Ammon's horn (tissue), 1 donor: ENCODE measurements at regions not wholly inside any gene's neighbourhood (a gene's known extent, or its start where the extent isn't known, plus 50 kb on each side); places are given as distances from the start of the nearest gene placed in this dataset.

Experiments used
- DNase-seq: peaks from one replicate; pipeline ENCODE4 v3.0.0-alpha.2; 2016; ENCODE audit warnings: low spot score

DNA sequence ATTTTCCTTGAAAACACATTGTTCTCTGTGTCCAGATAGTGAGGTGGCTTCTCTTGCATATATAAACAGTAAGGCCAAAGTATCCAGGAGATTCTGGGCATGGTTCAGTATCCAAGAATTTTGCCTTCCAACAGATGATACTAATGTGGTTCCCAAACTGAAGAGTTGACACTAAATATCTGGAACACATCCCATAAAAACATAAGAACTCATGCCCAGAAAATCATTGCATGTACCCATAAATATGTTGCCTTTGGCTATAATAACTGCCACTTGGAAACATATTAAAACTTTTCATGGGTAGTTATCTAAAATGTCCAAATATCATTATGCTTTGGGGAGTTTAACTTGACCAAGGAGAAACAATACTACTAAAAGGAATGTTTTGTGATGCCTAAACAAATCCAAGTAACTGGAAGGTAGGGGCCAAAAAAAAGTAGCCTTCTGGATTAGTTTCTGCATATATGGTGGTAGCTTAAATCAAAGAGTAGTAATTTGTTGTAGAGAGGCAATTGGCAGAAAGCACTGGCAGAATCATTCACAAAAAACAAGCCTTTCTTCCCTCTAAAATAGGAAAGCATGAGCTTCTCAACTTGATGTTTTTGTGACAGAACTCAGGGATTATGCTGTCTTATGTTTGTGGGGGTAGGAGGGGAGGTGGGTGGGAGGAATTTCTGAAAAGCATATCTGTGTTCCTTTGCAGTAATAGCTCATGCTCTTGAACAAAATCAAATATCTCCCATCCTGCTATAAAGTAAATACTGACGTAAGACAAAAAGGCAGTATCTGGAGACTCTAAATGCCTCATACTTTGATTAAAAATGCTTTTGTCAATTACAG is 753.9 kb downstream of the TUSC7 start:
- peak; percentile 15 for DNase-seq

- DNase-seq, result no peak
These were observed 762.3 kb downstream of the TUSC7 start for GRCh38 chr3:117471831-117472230.

DNA sequence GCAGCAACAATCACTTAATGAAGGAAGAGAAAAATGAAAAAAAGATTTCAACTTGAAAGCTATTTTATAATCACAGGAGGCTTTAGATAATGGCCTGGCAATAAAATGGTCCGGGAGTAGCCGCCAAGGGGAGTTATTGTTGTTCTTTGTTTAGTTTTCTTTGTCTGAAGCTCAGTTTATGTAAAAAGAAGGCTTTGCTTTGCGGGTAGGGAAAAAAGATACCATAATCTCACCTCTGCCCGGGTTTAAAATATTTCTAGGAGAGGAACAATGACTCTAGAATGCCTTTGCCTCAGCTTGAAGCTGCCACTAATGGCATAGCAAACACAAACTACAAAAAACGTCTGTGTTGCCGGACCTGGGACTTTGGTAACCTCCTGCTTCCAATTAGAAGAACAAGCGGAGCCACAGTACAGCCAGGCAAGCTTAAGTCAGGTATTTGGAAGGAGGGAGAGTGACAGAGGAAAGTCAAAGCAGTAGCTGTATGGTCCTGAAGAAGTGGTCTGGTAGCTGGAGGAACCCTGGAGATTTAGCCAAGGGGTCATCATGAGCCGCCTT is 764.5 kb downstream of the TUSC7 start:
- no peak for DNase-seq

- DNase-seq, result no peak
These were observed 767.0 kb downstream of the TUSC7 start for GRCh38 chr3:117476572-117476971.

DNA sequence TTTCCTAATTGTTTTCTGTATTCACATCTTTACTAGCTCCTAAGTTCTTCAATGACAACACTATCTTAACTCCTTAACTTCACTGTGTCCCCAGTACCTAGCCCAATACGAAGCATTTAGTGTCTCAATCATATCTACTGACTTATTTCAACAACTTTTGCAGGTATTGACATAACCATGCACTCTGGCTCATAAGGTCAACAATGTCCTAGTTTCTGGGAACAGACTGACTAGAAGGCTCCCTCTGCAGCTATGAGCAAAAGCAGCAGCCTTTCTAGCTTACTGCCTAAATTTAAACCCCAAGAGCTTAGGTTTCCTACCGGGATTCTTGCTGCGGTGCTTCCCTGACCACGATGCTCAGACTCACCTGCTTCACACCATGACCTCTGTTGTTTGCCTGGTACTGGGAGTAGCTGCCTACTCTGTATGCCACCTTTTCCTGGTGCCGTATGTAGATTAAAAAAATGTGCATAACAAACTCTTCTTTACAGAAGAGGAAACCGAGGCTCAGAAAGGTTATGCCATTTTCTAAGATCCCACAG is 767.7 kb downstream of the TUSC7 start:
- DNase-seq, result no peak

- DNase-seq, result no peak
These were observed 769.5 kb downstream of the TUSC7 start for GRCh38 chr3:117479095-117479494.

DNA sequence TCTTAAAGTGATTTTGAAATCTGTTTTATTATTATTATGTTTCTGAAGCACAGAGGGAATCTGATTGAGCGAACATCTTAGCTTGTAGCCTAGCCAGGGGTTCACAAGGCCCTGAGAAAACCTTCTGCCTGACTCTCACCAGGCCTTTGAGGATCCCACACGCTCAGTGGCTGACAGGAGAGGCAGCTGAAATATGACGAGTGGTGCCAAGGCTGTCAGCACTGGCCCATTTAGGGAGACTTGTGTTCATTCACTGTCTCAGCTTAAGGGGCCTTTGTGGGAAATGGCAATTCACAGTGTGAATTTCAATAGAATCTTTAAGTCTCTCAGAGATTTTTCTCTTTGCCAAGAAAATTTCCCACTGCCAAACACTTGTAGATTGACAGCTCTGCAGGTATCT is 770.9 kb downstream of the TUSC7 start:
- DNase-seq, result peak; percentile 23

- DNase-seq, result no peak
These were observed 771.4 kb downstream of the TUSC7 start for GRCh38 chr3:117480972-117481371.

DNA sequence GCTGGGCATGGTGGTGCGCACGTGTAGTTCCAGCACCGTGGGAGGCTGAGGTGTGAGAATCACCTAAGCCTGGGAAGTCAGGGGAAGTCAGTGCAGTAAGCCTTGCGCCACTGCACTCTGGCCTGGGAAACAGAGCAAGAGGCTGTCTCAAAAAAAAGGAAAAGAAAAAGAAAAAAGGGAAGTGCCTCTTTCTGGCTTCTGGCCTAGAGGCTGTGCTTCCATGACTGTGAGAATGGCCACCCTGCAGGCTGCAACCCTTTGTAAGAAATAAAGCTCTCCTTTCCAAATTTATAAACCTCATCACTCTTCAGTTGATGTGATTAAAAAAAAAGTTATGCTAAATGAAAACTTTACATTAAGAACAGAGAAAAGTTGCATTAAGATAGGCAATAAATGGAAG is 774.3 kb downstream of the TUSC7 start:
- no peak for DNase-seq

GRCh38 chr3:117485841-117486240 is 776.3 kb downstream of the TUSC7 start:
- DNase-seq, result no peak

DNA sequence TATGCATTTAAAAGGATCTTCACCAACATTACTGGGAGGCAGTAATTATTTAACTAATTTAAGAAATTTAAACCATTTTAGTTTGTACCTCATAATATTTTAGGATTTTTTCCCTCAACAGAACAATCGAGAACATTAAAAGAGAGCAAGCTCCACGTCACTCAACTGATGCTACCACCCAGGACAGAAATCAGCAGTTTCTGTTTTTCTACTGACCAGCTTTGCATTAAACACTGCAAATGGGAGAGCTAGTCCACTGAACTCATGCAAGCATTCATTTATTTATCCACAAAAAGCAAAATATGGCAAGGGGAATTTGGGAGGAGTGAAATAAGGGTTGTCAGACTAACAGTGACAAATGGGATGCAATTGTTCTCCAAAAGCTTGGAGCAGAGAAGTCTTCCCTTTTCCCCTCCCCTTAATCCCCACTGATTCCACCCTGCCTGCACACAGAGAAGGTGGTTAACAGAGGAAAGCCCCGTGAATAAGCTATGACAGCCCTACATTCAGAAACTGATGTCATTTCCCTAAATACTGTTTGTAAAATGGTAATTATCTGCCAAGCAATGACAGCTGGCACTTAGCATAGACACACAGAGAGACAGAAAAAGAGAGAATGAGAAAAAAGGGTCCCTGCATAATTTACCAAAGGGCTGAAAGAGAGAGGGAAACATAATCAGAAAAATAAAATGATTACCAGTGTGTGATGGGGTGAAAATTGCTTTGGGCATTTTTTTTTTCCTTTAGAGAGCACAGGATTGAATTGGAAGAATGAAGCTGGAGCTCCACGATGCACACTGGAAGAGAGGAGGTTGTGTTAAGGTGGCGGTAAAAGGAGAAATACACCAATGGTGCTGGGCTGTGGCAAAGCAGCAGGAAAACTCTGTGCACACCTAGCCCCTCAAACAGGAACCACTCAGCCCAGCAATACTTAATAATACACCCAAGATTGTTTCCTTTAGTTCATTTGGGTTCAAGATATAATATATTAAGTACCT is 777.4 kb downstream of the TUSC7 start:
- DNase-seq, result peak; percentile 23

DNA sequence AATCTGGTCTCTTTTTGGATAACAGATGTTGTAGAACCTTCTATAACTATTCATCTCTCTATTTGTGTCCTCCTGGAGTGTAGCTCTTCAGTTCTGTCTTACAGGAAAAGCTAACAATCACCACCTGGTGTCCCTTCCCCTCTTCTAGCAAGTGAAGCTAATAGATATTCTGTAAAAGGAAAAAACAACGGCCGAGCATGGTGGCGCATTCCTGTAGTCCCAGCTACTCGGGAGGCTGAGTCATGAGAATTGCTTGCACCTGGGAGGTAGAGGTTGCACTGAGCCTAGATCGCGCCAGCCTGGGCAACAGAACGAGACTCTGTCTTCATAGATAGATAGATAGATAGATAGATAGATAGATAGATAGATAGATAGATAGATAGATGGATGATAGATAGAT is 779.4 kb downstream of the TUSC7 start:
- DNase-seq, result no peak

DNA sequence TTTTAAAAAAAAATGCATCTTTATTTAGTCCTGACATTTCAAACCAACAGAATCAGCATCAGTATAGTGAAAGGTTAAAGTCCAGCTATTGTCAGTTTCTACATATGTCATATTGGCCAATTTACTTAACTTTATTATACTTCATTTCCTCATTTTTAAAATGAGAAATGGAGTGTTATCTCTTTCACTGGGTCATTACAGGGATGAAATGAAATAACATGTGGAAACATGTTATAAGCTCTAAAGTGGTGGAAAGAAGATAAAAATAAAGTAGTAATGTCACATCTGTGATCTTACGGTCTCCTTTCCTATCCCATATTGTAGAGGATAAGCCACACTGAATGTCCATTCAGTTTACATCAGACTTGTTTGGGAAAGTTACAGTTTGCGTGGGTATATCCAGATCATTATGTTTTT is 780.1 kb downstream of the TUSC7 start:
- no peak for DNase-seq

DNA sequence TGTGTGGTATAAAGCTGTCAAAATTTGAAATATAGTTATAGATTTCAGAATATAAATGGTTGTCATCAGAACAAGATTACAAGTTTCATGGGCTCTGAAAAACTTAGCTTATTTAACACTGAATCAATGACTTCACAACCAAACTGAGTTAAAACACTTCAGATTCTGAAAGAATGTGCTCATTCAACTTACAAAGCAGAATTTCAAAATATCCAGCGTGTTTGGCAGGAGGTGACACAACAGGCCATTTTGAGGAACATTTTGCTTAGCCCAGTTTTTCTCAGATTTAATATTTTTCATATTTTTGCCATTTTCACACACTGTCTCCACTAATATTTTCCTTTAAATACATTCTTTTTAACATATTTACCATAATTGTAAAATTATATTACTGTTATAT is 781.1 kb downstream of the TUSC7 start:
- DNase-seq, result no peak

GRCh38 chr3:117495620-117496019 is 786.0 kb downstream of the TUSC7 start:
- no peak for DNase-seq

DNA sequence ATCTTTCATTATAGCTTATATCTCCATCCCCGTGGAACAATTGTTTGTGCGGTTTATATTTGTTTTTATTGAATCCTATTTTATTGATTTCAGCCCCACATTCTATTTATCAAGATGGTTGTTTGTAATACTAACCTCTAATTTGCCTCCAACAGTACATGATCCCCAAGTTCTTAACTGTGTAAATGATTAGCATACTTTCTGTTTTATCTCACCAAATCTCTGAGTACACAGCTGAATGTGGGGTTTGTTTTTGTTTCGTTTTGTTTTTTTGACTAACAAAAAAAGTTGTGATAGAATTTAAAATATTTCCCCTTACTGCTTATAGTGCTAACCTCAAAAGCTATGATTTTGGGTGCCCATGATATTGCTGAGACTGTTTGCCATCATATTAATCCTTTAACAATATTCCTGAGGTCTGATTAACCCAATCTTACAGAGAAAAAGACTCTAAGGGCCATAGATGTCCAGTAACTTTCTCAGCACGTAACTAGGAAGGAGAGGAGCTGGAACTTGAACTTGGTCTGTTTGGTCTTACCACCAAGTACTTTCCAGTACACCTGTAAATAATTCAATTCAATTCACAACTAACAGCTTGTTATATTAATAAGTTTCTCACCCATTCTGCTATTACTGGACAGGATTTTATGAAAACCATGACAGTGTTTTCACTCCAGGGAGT is 789.8 kb downstream of the TUSC7 start:
- no peak for DNase-seq

DNA sequence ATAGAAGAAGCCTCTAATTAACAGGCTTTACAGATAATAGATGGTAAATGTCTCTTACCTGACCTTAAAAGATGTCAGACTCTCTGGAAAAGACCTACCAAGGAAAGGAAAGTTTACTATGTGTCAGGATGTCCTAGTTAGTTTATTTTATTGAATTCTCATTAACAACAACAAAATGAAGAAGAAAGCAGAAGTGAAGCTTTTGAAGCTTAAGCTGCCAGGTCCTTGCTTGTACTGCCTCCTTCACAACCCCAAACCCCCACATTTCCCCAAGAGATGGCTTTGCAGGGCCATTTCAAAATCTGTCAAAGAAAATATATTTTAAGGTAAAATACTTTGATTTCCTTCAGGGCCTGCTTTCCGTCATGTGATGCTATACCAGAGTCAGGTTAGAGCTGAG is 798.4 kb downstream of the TUSC7 start:
- no peak for DNase-seq

GRCh38 chr3:117509858-117510257 is 800.3 kb downstream of the TUSC7 start:
- no peak for DNase-seq

- DNase-seq, result no peak
These were observed 800.8 kb downstream of the TUSC7 start for GRCh38 chr3:117510396-117510795.

DNA sequence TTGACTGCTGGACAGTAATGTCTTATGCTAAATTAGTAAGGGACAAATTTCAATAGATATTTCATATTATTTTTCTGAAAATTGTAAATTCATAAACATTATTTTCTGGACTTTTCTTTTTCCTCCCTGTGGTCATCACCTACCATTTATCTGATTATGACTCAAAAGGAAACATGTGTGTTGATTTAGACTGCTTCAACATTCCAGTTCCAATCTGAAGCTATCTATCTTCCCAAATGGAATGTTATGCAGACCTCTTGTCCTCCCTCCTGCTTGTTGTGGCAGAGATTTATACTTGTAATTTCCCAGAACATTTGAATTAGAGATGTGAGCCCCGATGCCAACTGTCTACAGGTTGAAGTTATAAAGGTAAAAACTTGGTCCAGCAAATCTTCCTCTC is 803.4 kb downstream of the TUSC7 start:
- DNase-seq, result no peak

- DNase-seq, result no peak
These were observed 805.7 kb downstream of the TUSC7 start for GRCh38 chr3:117515309-117515708.

DNA sequence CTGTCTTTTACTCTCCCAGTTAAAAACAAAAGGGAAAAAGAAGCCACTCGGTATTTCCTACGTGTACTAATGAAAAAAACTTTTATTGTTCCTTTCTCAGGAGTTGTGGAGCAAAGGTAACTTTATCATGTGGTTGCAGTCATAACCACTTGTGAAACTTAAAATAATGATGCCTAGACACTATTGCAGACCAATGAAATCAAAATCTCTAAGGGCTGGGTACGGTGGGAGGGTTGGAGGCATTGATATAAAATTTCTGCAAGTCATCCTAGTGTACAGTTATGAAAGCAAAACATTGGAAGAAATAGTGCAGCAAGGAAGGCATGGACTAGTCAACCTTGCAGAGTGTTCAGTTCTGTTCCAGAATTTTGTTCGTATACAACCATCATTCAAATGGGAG is 808.8 kb downstream of the TUSC7 start:
- no peak for DNase-seq
